Heart left ventricle (tissue), 13 donors: ENCODE measurements at regions not wholly inside any gene's neighbourhood (a gene's known extent, or its start where the extent isn't known, plus 50 kb on each side); places are given as distances from the start of the nearest gene placed in this dataset.
"Not testable (repeated sequence)": the region's sequence is repeated elsewhere in the genome, so short reads cannot be mapped to it uniquely, and the experiment has no call there.

Source experiments
- POLR2A ChIP-seq, 2 donors: fragments of 450-650 bp; IDR thresholded peaks; one replicate each; pipeline ENCODE4 v1.6.1; 2017; ENCODE audit warnings: antibody characterized with exemption in 2 of 2, mild to moderate bottlenecking in 2 of 2, moderate library complexity in 2 of 2
- TF ChIP-seq, protein P1 (sequence below), 12 donors: fragments of 200-600 bp; sonication (generic) in 4 of 12; IDR thresholded peaks; one replicate each; pipeline versions ENCODE4 v1.5.0 to v1.8.0; 2018 to 2022; ENCODE audit warnings: antibody characterized with exemption in 12 of 12, mild to moderate bottlenecking in 5 of 12
- donor health status: ischemic (EF 13 %, LVEDD 7.1; RV severe dilation, severe dysfunction).
- donor health status: DM: no; HTN: yes; CAD: no.
- donor health status: DM: no; HTN: no; CAD: no.
- donor health status: ischemic (EF 25% LVEDD 6.9; RV normal size, moderate dysfunction).
- donor health status: ischemic (EF 25% LVEDD 5.7; RV mildly dilated, moderate dysfunction).
- donor health status: ischemic (EF 35%, LVEDD 5.7; RV mildly dilated, moderate dysfunction).
- donor health status: nonischemic (EF 11% LVEDD 7.7; RV severe dilation, severe dysfunction).
- donor health status: DM: yes; HTN: yes; CAD: no.
- donor health status: PGD.
- donor health status: ischemic (EF 29% LVEDD 5.4; RV normal size, mild dysfunction).
- donor health status: nonischemic (EF 23%, LVEDD 6.1; RV moderate dilation, normal function).

DNA sequence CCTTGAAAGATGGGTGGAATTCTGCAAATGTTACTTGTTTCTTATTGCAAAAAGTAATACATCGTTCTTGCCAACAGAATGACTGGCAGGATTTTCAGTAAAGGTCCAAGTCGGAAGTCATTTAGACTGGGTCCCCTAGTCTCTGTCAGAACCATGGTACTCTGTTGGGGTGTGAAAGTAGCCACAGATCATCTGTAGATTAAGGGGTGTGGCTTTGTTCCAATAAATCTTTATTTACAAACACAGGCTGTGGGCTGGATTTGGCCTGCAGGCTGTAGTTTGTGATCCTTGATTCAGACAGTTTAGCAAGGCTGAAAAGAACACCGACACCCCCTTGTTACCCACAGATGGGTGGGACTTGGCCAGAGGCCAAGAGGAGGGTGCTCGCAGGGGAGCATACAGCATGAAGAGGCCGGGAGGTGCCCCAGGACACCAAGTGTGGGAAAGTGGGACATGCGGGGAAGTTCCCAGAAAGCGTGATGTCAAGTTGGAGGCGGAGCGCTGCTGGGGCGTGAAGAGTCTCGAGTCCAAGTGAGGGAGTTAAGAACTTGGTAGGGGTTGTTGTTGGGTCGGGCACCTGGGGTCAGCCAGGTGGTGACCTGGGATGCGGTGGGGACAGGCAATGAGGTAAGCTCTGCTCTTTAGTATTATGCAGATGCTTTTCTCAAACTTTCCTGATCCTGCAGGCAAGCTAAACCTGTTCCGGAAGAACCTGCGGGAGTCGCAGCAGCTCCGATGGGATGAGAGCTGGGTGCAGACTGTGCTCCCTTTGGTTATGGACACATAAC lies 175.7 kb downstream of the ADRA2C start:
- TF ChIP-seq, protein P1, sequence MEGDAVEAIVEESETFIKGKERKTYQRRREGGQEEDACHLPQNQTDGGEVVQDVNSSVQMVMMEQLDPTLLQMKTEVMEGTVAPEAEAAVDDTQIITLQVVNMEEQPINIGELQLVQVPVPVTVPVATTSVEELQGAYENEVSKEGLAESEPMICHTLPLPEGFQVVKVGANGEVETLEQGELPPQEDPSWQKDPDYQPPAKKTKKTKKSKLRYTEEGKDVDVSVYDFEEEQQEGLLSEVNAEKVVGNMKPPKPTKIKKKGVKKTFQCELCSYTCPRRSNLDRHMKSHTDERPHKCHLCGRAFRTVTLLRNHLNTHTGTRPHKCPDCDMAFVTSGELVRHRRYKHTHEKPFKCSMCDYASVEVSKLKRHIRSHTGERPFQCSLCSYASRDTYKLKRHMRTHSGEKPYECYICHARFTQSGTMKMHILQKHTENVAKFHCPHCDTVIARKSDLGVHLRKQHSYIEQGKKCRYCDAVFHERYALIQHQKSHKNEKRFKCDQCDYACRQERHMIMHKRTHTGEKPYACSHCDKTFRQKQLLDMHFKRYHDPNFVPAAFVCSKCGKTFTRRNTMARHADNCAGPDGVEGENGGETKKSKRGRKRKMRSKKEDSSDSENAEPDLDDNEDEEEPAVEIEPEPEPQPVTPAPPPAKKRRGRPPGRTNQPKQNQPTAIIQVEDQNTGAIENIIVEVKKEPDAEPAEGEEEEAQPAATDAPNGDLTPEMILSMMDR (IDR thresholded peaks at IDR 0.05), result not testable (repeated sequence)
- not testable (repeated sequence) for TF ChIP-seq POLR2A (IDR thresholded peaks at IDR 0.05)
